Thyroid gland (tissue), 4 donors: ENCODE measurements at regions not wholly inside any gene's neighbourhood (a gene's known extent, or its start where the extent isn't known, plus 50 kb on each side); places are given as distances from the start of the nearest gene placed in this dataset.

Experiments used
- CTCF ChIP-seq, 6 experiments: fragments of 200-600 bp in 3 of 6; fragments of 450-650 bp in 3 of 6; sonication (generic) in 3 of 6; IDR thresholded peaks; one replicate each; pipeline ENCODE4 v1.5.1; 2016 to 2019; ENCODE audit warnings: antibody characterized with exemption in 6 of 6, mild to moderate bottlenecking in 2 of 6, inconsistent platforms in 1 of 6, moderate library complexity in 1 of 6
- POLR2A ChIP-seq, 2 donors: fragments of 450-650 bp; IDR thresholded peaks; one replicate each; pipeline ENCODE4 v1.6.1; 2017; ENCODE audit warnings: antibody characterized with exemption in 2 of 2, mild to moderate bottlenecking in 2 of 2, moderate library complexity in 1 of 2

- TF ChIP-seq CTCF (IDR thresholded peaks at IDR 0.05) (no peak), POLR2A (IDR thresholded peaks at IDR 0.05) (no peak)
Measured at GRCh38 chr3:71910108-71910507, 125.2 kb upstream of the PROK2 start.
